Osteoblast (primary cell): ENCODE measurements at regions not wholly inside any gene's neighbourhood (a gene's known extent, or its start where the extent isn't known, plus 50 kb on each side); places are given as distances from the start of the nearest gene placed in this dataset.
A peak's percentile ranks its signal among the peaks of the same experiment; 100 is the strongest.

Source experiments
- DNase-seq: peaks from one replicate; pipeline ENCODE4 v3.0.0; 2011; ENCODE audit warnings: low spot score, mixed read lengths; ENCODE audit not compliant: insufficient read length; ENCODE audit errors: missing footprints
- H2AFZ ChIP-seq: 2 replicates; pipeline ENCODE4 v1.6.0; 2011; ENCODE audit warnings: mild to moderate bottlenecking, low read length
- H3K27ac ChIP-seq: 2 replicates; pipeline ENCODE4 v1.5.1; 2011; ENCODE audit warnings: mild to moderate bottlenecking, low read depth, low read length, moderate library complexity
- H3K27me3 ChIP-seq: 2 replicates; pipeline ENCODE4 v1.6.0; 2012; ENCODE audit warnings: mild to moderate bottlenecking, control low read depth, inconsistent platforms, low read length, moderate library complexity; ENCODE audit not compliant: insufficient read depth
- H3K36me3 ChIP-seq: 2 replicates; pipeline ENCODE4 v1.5.1; 2011; ENCODE audit warnings: mild to moderate bottlenecking, low read length, control low read depth, moderate library complexity; ENCODE audit not compliant: insufficient read depth
- H3K4me1 ChIP-seq: 2 replicates; pipeline ENCODE4 v1.5.1; 2011; ENCODE audit warnings: mild to moderate bottlenecking, low read length, control low read depth, moderate library complexity; ENCODE audit not compliant: insufficient read depth
- H3K4me2 ChIP-seq: 2 replicates; pipeline ENCODE4 v1.6.0; 2011; ENCODE audit warnings: mild to moderate bottlenecking, low read length; ENCODE audit not compliant: insufficient read depth
- H3K4me3 ChIP-seq: fragments of 200-600 bp; sonication (generic); 3 replicates; pipeline ENCODE4 v1.5.1; 2012; ENCODE audit warnings: mild to moderate bottlenecking, low read length, inconsistent platforms; ENCODE audit not compliant: insufficient read depth
- H3K79me2 ChIP-seq: 2 replicates; pipeline ENCODE4 v1.6.0; 2012; ENCODE audit warnings: mild to moderate bottlenecking, low read length, control low read depth, inconsistent platforms; ENCODE audit not compliant: insufficient read depth
- H3K9me3 ChIP-seq: 2 replicates; pipeline ENCODE4 v1.5.1; 2011; ENCODE audit warnings: low read depth, low read length, control low read depth
- H4K20me1 ChIP-seq: 2 replicates; pipeline ENCODE4 v1.6.0; 2012; ENCODE audit warnings: mild to moderate bottlenecking, low read length, control low read depth; ENCODE audit not compliant: insufficient read depth
- CTCF ChIP-seq: IDR thresholded peaks from 2 replicates; pipeline ENCODE4 v1.5.1; 2011; ENCODE audit warnings: mild to moderate bottlenecking, low read depth, low read length, moderate library complexity; ENCODE audit errors: extremely low read depth

GRCh38 chr1:232451506-232451905 is 178.4 kb downstream of the SIPA1L2 start:
- H3K27me3 ChIP-seq, result no peaks in the 10 kb centered on the region
- H3K79me2 ChIP-seq, result no peaks in the 10 kb centered on the region
- H3K27ac ChIP-seq, result no peak overlapping the region
- H2AFZ ChIP-seq, result no peak overlapping the region
- H3K4me2 ChIP-seq, result no peak overlapping the region
- no peak for TF ChIP-seq CTCF
- H3K4me3 ChIP-seq, result no peak overlapping the region
- H3K9me3 ChIP-seq, result no peaks in the 10 kb centered on the region
- no peak for DNase-seq
- H3K4me1 ChIP-seq, result peaks cover 4% of the 10 kb centered on the region
- no peaks in the 10 kb centered on the region for H3K36me3 ChIP-seq
- no peaks in the 10 kb centered on the region for H4K20me1 ChIP-seq

- DNase-seq, result no peak
- no peak for TF ChIP-seq CTCF
- H3K4me1 ChIP-seq, result peaks cover 4% of the 10 kb centered on the region
Measured at GRCh38 chr1:232450615-232451014, 179.3 kb downstream of the SIPA1L2 start.

GRCh38 chr1:232447125-232447524 is 182.8 kb downstream of the SIPA1L2 start:
- H3K4me2 ChIP-seq, result no peak overlapping the region
- no peaks in the 10 kb centered on the region for H3K9me3 ChIP-seq
- no peaks in the 10 kb centered on the region for H3K36me3 ChIP-seq
- no peak overlapping the region for H2AFZ ChIP-seq
- no peaks in the 10 kb centered on the region for H3K79me2 ChIP-seq
- H3K27ac ChIP-seq, result no peak overlapping the region
- H3K27me3 ChIP-seq, result no peaks in the 10 kb centered on the region
- no peak for TF ChIP-seq CTCF
- no peaks in the 10 kb centered on the region for H4K20me1 ChIP-seq
- H3K4me3 ChIP-seq, result no peak overlapping the region
- H3K4me1 ChIP-seq, result peaks cover 4% of the 10 kb centered on the region
- DNase-seq, result no peak

More at GRCh38 chr1:232450615-232451014, 179.3 kb downstream of the SIPA1L2 start:
- H3K27ac ChIP-seq, result no peak overlapping the region
- no peaks in the 10 kb centered on the region for H3K27me3 ChIP-seq
- no peaks in the 10 kb centered on the region for H3K79me2 ChIP-seq
- no peaks in the 10 kb centered on the region for H4K20me1 ChIP-seq
- H3K4me3 ChIP-seq, result no peak overlapping the region
- no peak overlapping the region for H3K4me2 ChIP-seq
- H3K9me3 ChIP-seq, result no peaks in the 10 kb centered on the region
- H3K36me3 ChIP-seq, result no peaks in the 10 kb centered on the region
- H2AFZ ChIP-seq, result peak overlapping the region; percentile 6

GRCh38 chr1:232445361-232446106 is 184.4 kb downstream of the SIPA1L2 start:
- Histone ChIP-seq H2AFZ (no peak overlapping the region), H3K36me3 (no peaks in the 10 kb centered on the region), H3K4me1 (peaks cover 7% of the 10 kb centered on the region), H3K27ac (no peak overlapping the region), H3K4me3 (no peak overlapping the region), H4K20me1 (no peaks in the 10 kb centered on the region), H3K4me2 (no peak overlapping the region), H3K27me3 (no peaks in the 10 kb centered on the region), H3K9me3 (no peaks in the 10 kb centered on the region), H3K79me2 (no peaks in the 10 kb centered on the region)
- DNase-seq, result no peak
- TF ChIP-seq CTCF, result no peak
